Breast epithelium (tissue), 4 donors: ENCODE measurements at regions not wholly inside any gene's neighbourhood (a gene's known extent, or its start where the extent isn't known, plus 50 kb on each side); places are given as distances from the start of the nearest gene placed in this dataset.
A peak's percentile ranks its signal among the peaks of the same experiment; 100 is the strongest.

Source experiments
- DNase-seq, 2 donors: peaks; one replicate each; pipeline ENCODE4 v3.0.0-alpha.2; 2019; ENCODE audit warnings: low spot score in 2 of 2
- H3K27ac ChIP-seq, 2 donors: fragments of 200-600 bp; sonication (generic) in 1 of 2; one replicate each; pipeline ENCODE4 v1.5.1; 2016 to 2019; ENCODE audit warnings: mild to moderate bottlenecking in 1 of 2
- H3K27me3 ChIP-seq, 2 donors: fragments of 200-600 bp; sonication (generic) in 1 of 2; one replicate each; pipeline versions ENCODE4 v1.5.1 to v1.6.0; 2017 to 2019; ENCODE audit warnings: control low read depth in 1 of 2, mild to moderate bottlenecking in 1 of 2
- H3K36me3 ChIP-seq: fragments of 200-600 bp; one replicate; pipeline ENCODE4 v1.5.1; 2019
- H3K4me1 ChIP-seq, 2 donors: fragments of 200-600 bp; sonication (generic); one replicate each; pipeline ENCODE4 v1.5.1; 2016 to 2019; ENCODE audit warnings: control low read depth in 1 of 2
- H3K4me3 ChIP-seq, 3 donors: fragments of 200-600 bp; sonication (generic); 1 replicate in 2 of 3; 2 replicates in 1 of 3; pipeline ENCODE4 v1.5.1; 2016 to 2019; ENCODE audit warnings: mild to moderate bottlenecking in 3 of 3, moderate library complexity in 2 of 3
- H3K9me3 ChIP-seq, 2 donors: fragments of 200-600 bp; sonication (generic) in 1 of 2; one replicate each; pipeline ENCODE4 v1.5.1; 2016 to 2019; ENCODE audit warnings: control low read depth in 1 of 2
- CTCF ChIP-seq, 3 donors: fragments of 450-650 bp; IDR thresholded peaks; one replicate each; pipeline ENCODE4 v1.5.1; 2016 to 2017; ENCODE audit warnings: antibody characterized with exemption in 3 of 3, mild to moderate bottlenecking in 3 of 3, moderate library complexity in 3 of 3
- POLR2A ChIP-seq: fragments of 450-650 bp; IDR thresholded peaks from one replicate; pipeline ENCODE4 v1.6.1; 2016; ENCODE audit warnings: antibody characterized with exemption, mild to moderate bottlenecking, moderate library complexity
- POLR2AphosphoS5 ChIP-seq, 3 donors: sonication (generic); formaldehyde crosslinking; IDR thresholded peaks; one replicate each; pipeline ENCODE4 v1.6.1; 2017; ENCODE audit warnings: antibody characterized with exemption in 3 of 3
- intact Hi-C: fragments of 100-400 bp; cut with DNase I; formaldehyde crosslinking; loops from one replicate; pipeline ENCODE4 v1.15.1; 2023; ENCODE audit warnings: low total_unique reads

- intact Hi-C loops = no loop called here
- Histone ChIP-seq H3K4me1 (no peaks in the 10 kb centered on the region), H3K9me3 (no peaks in the 10 kb centered on the region)
Measured at GRCh38 chr3:59429198-59429597, 379.4 kb upstream of the CFAP20DC start.

GRCh38 chr3:59426821-59427565, 377.2 kb upstream of the CFAP20DC start:
- no peaks in the 10 kb centered on the region for H3K36me3 ChIP-seq
- TF ChIP-seq CTCF (IDR thresholded peaks at IDR 0.05) (no peak), POLR2A (no peak), POLR2AphosphoS5 (IDR thresholded peaks at IDR 0.05) (no peak)
- DNase-seq = no peak
- no peaks in the 10 kb centered on the region for H3K9me3 ChIP-seq
- H3K27me3 ChIP-seq = no peaks in the 10 kb centered on the region
- H3K4me3 ChIP-seq = no peak overlapping the region
- no peaks in the 10 kb centered on the region for H3K4me1 ChIP-seq
- intact Hi-C loops = no loop called here
- H3K27ac ChIP-seq = no peak overlapping the region

More at GRCh38 chr3:59429198-59429597, 379.4 kb upstream of the CFAP20DC start:
- Histone ChIP-seq H3K4me3 (no peak overlapping the region), H3K27me3 (no peaks in the 10 kb centered on the region), H3K27ac (no peak overlapping the region), H3K36me3 (no peaks in the 10 kb centered on the region)
- TF ChIP-seq POLR2A = no peak
- no peak for TF ChIP-seq POLR2AphosphoS5 (IDR thresholded peaks at IDR 0.05)
- TF ChIP-seq CTCF (IDR thresholded peaks at IDR 0.05) = no peak
- DNase-seq = no peak

- Histone ChIP-seq H3K36me3 (no peaks in the 10 kb centered on the region), H3K4me3 (no peak overlapping the region), H3K27ac (no peak overlapping the region), H3K27me3 (no peaks in the 10 kb centered on the region), H3K9me3 (no peaks in the 10 kb centered on the region), H3K4me1 (no peaks in the 10 kb centered on the region)
- DNase-seq = no peak
- intact Hi-C loops = no loop called here
- TF ChIP-seq CTCF (IDR thresholded peaks at IDR 0.05) (no peak), POLR2AphosphoS5 (IDR thresholded peaks at IDR 0.05) (no peak), POLR2A (no peak)
Measured at GRCh38 chr3:59425942-59426341, 376.1 kb upstream of the CFAP20DC start.

- Histone ChIP-seq H3K9me3 (no peaks in the 10 kb centered on the region), H3K36me3 (no peaks in the 10 kb centered on the region), H3K27ac (no peak overlapping the region), H3K27me3 (no peaks in the 10 kb centered on the region), H3K4me3 (no peak overlapping the region), H3K4me1 (no peaks in the 10 kb centered on the region)
- intact Hi-C loops = no loop called here
- TF ChIP-seq POLR2A (no peak), CTCF (IDR thresholded peaks at IDR 0.05) (no peak), POLR2AphosphoS5 (IDR thresholded peaks at IDR 0.05) (no peak)
- no peak for DNase-seq
Measured at GRCh38 chr3:59425371-59425770, 375.5 kb upstream of the CFAP20DC start.

- H3K27me3 ChIP-seq = no peaks in the 10 kb centered on the region
- H3K9me3 ChIP-seq = no peaks in the 10 kb centered on the region
- intact Hi-C loops = no loop called here
- TF ChIP-seq CTCF (IDR thresholded peaks at IDR 0.05) (no peak), POLR2AphosphoS5 (IDR thresholded peaks at IDR 0.05) (no peak), POLR2A (no peak)
- no peak overlapping the region for H3K27ac ChIP-seq
- no peaks in the 10 kb centered on the region for H3K4me1 ChIP-seq
- no peak overlapping the region for H3K4me3 ChIP-seq
- peak in 1 of 2 donors; percentile 22 for DNase-seq
- no peaks in the 10 kb centered on the region for H3K36me3 ChIP-seq
Measured at GRCh38 chr3:59424268-59425010, 374.6 kb upstream of the CFAP20DC start.
